SK-N-SH (cell line): ENCODE measurements at regions not wholly inside any gene's neighbourhood (a gene's known extent, or its start where the extent isn't known, plus 50 kb on each side); places are given as distances from the start of the nearest gene placed in this dataset.

Source experiments
- CTCF ChIA-PET: fragments of 300-600, 350-600 bp; formaldehyde crosslinking; extraction: SDS; loops from one replicate; lab custom pipeline; 2021; lab: Yijun Ruan, JAX
- POLR2A ChIA-PET: fragments of 350-600 bp; sonication (Branson Sonifier 250); formaldehyde crosslinking; extraction: SDS; loops from one replicate; lab custom pipeline; 2020; ENCODE audit warnings: antibody characterized with exemption, inconsistent platforms; lab: Yijun Ruan, JAX
- DNase-seq: peaks from one replicate; pipeline ENCODE4 v3.0.0; 2012
- H2AFZ ChIP-seq: fragments of 200-600 bp; sonication (generic); 2 replicates; pipeline ENCODE4 v1.8.1; 2016; ENCODE audit warnings: antibody characterized with exemption, mild to moderate bottlenecking, low read depth
- H3F3A ChIP-seq: fragments of 200-600 bp; sonication (generic); replicated peaks from 2 replicates; pipeline ENCODE3; 2016; ENCODE audit warnings: antibody characterized with exemption, mild to moderate bottlenecking; ENCODE audit not compliant: insufficient read depth
- H3K27ac ChIP-seq, 2 experiments: fragments of 200-500 bp in 1 of 2; fragments of 200-600 bp in 1 of 2; sonication (Bioruptor generic) in 1 of 2; sonication (generic), shearing (Covaris generic) in 1 of 2; 2 replicates each; pipeline versions ENCODE4 v1.5.1 to v1.6.1; 2014 to 2016; ENCODE audit warnings: low read depth in 2 of 2, inconsistent platforms in 1 of 2, low read length in 1 of 2, mild to moderate bottlenecking in 1 of 2, mixed read lengths in 1 of 2
- H3K27me3 ChIP-seq: fragments of 200-600 bp; sonication (generic), shearing (Covaris generic); 2 replicates; pipeline ENCODE4 v1.6.1; 2016; ENCODE audit warnings: mixed run types; ENCODE audit not compliant: insufficient read depth
- H3K36me3 ChIP-seq, 2 experiments: fragments of 200-500 bp in 1 of 2; fragments of 200-600 bp in 1 of 2; sonication (Bioruptor generic) in 1 of 2; sonication (generic) in 1 of 2; replicated peaks in 1 of 2; 2 replicates each; pipeline versions ENCODE3 to v1.5.1; 2014 to 2016; ENCODE audit warnings: low read length in 1 of 2, mild to moderate bottlenecking in 1 of 2; ENCODE audit not compliant: insufficient read depth in 2 of 2, control insufficient read depth in 1 of 2
- H3K4me1 ChIP-seq, 2 experiments: fragments of 200-500 bp in 1 of 2; fragments of 200-600 bp in 1 of 2; sonication (Bioruptor generic) in 1 of 2; sonication (generic), shearing (Covaris generic) in 1 of 2; 2 replicates each; pipeline versions ENCODE4 v1.5.1 to v1.6.1; 2014 to 2016; ENCODE audit warnings: low read depth in 1 of 2, low read length in 1 of 2, mixed run types in 1 of 2; ENCODE audit not compliant: insufficient read depth in 2 of 2, control insufficient read depth in 1 of 2
- H3K4me2 ChIP-seq: fragments of 200-600 bp; sonication (generic), shearing (Covaris generic); 2 replicates; pipeline ENCODE4 v1.6.1; 2017; ENCODE audit warnings: mixed run types
- H3K4me3 ChIP-seq, 2 experiments: fragments of 200-500 bp in 1 of 2; fragments of 200-600 bp in 1 of 2; sonication (Bioruptor generic) in 1 of 2; sonication (generic), shearing (Covaris generic) in 1 of 2; 2 replicates each; pipeline versions ENCODE4 v1.5.1 to v1.8.1; 2014 to 2016; ENCODE audit warnings: low read depth in 2 of 2, inconsistent platforms in 1 of 2, low read length in 1 of 2, mild to moderate bottlenecking in 1 of 2, mixed read lengths in 1 of 2, moderate library complexity in 1 of 2
- H3K79me2 ChIP-seq: fragments of 200-600 bp; sonication (generic); 2 replicates; pipeline ENCODE4 v1.8.1; 2017; ENCODE audit warnings: mild to moderate bottlenecking; ENCODE audit not compliant: insufficient read depth
- H3K9ac ChIP-seq: fragments of 200-600 bp; sonication (generic); 2 replicates; pipeline ENCODE4 v1.6.1; 2017; ENCODE audit warnings: mixed run types
- H3K9me2 ChIP-seq: fragments of 200-600 bp; sonication (generic); 2 replicates; pipeline ENCODE4 v1.6.1; 2017; ENCODE audit warnings: mixed run types
- H3K9me3 ChIP-seq: fragments of 200-600 bp; sonication (generic); 2 replicates; pipeline ENCODE4 v1.6.1; 2017; ENCODE audit warnings: mixed run types, mild to moderate bottlenecking, moderate library complexity
- H4K20me1 ChIP-seq: fragments of 200-600 bp; sonication (generic); 2 replicates; pipeline ENCODE4 v1.6.1; 2017; ENCODE audit warnings: mild to moderate bottlenecking, mixed run types; ENCODE audit not compliant: insufficient read depth
- CHD2 ChIP-seq: fragments of 150-350 bp; IDR thresholded peaks from 2 replicates; pipeline ENCODE4 v1.6.1; 2018; ENCODE audit warnings: low read length; ENCODE audit not compliant: partially characterized antibody
- EP300 ChIP-seq, 2 experiments: IDR thresholded peaks; 2 replicates each; pipeline versions ENCODE4 v1.4.0 to v1.6.1; 2012; ENCODE audit warnings: borderline replicate concordance in 1 of 2, low read depth in 1 of 2, low read length in 1 of 2
- EZH2phosphoT487 ChIP-seq: fragments of 200-600 bp; sonication (generic); IDR thresholded peaks from 2 replicates; pipeline ENCODE4 v1.6.1; 2017; ENCODE audit warnings: low read depth, mixed run types, mild to moderate bottlenecking, antibody characterized with exemption, moderate library complexity, borderline replicate concordance
- GATA2 ChIP-seq: sonication (generic); formaldehyde crosslinking; IDR thresholded peaks from 2 replicates; pipeline ENCODE4 v1.5.0; 2020; ENCODE audit warnings: mild to moderate bottlenecking, missing genetic modification reagents
- MAX ChIP-seq: IDR thresholded peaks from 2 replicates; pipeline ENCODE4 v1.4.0; 2012; ENCODE audit warnings: low read depth
- MEF2A ChIP-seq: IDR thresholded peaks from 2 replicates; pipeline ENCODE4 v1.4.0; 2012; ENCODE audit warnings: low read depth, borderline replicate concordance
- MXI1 ChIP-seq: IDR thresholded peaks from 2 replicates; pipeline ENCODE4 v1.6.1; 2012; ENCODE audit warnings: mild to moderate bottlenecking, low read depth, low read length, improper control_type of control experiment
- NFIC ChIP-seq: IDR thresholded peaks from 2 replicates; pipeline ENCODE4 v1.4.0; 2012; ENCODE audit warnings: borderline replicate concordance
- RAD21 ChIP-seq: IDR thresholded peaks from 2 replicates; pipeline ENCODE4 v1.6.1; 2012; ENCODE audit warnings: mild to moderate bottlenecking, low read length
- REST ChIP-seq: IDR thresholded peaks from 2 replicates; pipeline ENCODE4 v1.6.1; 2012; ENCODE audit warnings: mild to moderate bottlenecking, low read depth, low read length, moderate library complexity
- RXRA ChIP-seq: IDR thresholded peaks from 2 replicates; pipeline ENCODE4 v1.4.0; 2012; ENCODE audit warnings: low read depth, mild to moderate bottlenecking, borderline replicate concordance
- TCF12 ChIP-seq: IDR thresholded peaks from 2 replicates; pipeline ENCODE4 v1.4.0; 2012
- TEAD4 ChIP-seq: IDR thresholded peaks from 2 replicates; pipeline ENCODE4 v1.4.0; 2012; ENCODE audit warnings: mild to moderate bottlenecking, borderline replicate concordance; ENCODE audit not compliant: insufficient read depth
- USF1 ChIP-seq: IDR thresholded peaks from 2 replicates; pipeline ENCODE4 v1.4.0; 2012; ENCODE audit warnings: low read depth, borderline replicate concordance
- WGBS: methylation state at CpG from one replicate; pipeline ENCODE4 v1.1.6; 2017; ENCODE audit warnings: low lambda C conversion rate; 5-methylcytosine and 5-hydroxymethylcytosine counted together
- TF ChIP-seq, protein P1 (sequence below): fragments of 200-600 bp; sonication (generic); IDR thresholded peaks from 2 replicates; pipeline ENCODE4 v1.6.1; 2017; ENCODE audit warnings: antibody characterized with exemption, mild to moderate bottlenecking, moderate library complexity
- TF ChIP-seq, protein P2 (sequence below): fragments of 150-350 bp; IDR thresholded peaks from 2 replicates; pipeline ENCODE4 v1.6.1; 2016; ENCODE audit warnings: mild to moderate bottlenecking, low read depth, low read length
- TF ChIP-seq, protein P3 (sequence below): IDR thresholded peaks from 2 replicates; pipeline ENCODE4; 2012

DNA sequence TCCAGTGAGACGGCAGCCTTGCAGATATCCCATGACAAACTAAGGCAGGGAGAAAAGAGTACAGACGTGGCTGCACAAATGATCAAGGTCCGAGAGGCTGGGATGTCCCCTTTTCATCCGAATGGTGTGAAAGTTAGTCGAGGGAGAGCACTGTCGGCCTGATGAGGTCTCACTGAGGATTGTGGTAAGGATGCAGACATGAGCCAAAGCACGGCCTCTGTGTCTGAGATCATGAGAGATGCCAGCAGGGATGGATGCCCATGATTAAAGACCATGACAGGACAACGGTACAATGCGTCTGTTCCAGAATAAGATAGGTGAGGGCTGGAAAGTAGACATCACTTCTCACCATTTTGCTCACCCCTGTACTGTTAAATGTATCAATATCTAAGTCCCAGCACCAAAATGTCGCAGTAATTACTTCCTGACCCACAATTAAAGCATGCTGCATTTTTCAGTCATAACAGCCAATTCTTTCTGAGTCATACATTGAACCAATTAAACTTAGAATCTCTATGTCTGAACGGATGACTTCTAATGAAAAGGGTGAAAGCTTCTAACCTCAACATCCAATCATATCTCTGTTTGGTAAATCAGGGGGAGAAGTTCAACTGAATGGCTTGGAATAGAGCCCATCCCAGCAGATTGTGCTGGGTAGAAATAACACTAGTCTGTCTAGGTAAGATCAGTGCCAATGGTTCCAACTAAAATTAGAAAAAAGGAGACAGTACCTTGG, 249.6 kb upstream of the SOX5 start (continued):
- TF ChIP-seq, protein P1, sequence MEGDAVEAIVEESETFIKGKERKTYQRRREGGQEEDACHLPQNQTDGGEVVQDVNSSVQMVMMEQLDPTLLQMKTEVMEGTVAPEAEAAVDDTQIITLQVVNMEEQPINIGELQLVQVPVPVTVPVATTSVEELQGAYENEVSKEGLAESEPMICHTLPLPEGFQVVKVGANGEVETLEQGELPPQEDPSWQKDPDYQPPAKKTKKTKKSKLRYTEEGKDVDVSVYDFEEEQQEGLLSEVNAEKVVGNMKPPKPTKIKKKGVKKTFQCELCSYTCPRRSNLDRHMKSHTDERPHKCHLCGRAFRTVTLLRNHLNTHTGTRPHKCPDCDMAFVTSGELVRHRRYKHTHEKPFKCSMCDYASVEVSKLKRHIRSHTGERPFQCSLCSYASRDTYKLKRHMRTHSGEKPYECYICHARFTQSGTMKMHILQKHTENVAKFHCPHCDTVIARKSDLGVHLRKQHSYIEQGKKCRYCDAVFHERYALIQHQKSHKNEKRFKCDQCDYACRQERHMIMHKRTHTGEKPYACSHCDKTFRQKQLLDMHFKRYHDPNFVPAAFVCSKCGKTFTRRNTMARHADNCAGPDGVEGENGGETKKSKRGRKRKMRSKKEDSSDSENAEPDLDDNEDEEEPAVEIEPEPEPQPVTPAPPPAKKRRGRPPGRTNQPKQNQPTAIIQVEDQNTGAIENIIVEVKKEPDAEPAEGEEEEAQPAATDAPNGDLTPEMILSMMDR: no peak
- TF ChIP-seq GATA2: no peak

DNA sequence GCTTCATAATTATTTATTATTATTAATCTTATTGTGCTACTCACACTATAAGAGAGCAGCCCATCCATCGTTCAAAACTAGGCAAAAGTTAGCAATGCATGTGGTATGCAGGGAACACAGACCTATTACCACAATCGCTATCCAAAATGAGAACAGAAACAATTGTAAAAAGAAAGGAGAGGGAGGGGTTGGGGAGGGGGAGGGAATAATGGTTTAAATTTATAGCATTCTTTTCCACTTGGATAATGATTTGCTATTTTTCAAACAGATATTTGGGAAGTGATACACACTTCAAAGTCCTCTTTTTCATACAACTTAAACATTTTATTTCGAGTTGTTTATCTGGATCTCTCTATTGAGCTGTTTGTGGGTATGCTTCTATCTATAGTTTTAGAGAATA, 248.6 kb upstream of the SOX5 start:
- H3F3A ChIP-seq: no peaks in the 10 kb centered on the region
- H3K27ac ChIP-seq: no peak overlapping the region
- H3K4me3 ChIP-seq: no peak overlapping the region
- no peak for DNase-seq
- no peak overlapping the region for H2AFZ ChIP-seq
- no peaks in the 10 kb centered on the region for H4K20me1 ChIP-seq
- H3K4me2 ChIP-seq: no peak overlapping the region
- H3K9me2 ChIP-seq: no peaks in the 10 kb centered on the region
- no peak for TF ChIP-seq MEF2A
- no peak for TF ChIP-seq CHD2
- no peak for TF ChIP-seq TCF12
- no peak for TF ChIP-seq MAX
- no peak for TF ChIP-seq TEAD4
- TF ChIP-seq RXRA: no peak
- TF ChIP-seq RAD21: no peak
- TF ChIP-seq EP300 (IDR thresholded peaks at IDR 0.05; ENCODE audit: borderline replicate concordance in 1 of 2, low read depth in 1 of 2, low read length in 1 of 2): no peak
- TF ChIP-seq, protein P2, sequence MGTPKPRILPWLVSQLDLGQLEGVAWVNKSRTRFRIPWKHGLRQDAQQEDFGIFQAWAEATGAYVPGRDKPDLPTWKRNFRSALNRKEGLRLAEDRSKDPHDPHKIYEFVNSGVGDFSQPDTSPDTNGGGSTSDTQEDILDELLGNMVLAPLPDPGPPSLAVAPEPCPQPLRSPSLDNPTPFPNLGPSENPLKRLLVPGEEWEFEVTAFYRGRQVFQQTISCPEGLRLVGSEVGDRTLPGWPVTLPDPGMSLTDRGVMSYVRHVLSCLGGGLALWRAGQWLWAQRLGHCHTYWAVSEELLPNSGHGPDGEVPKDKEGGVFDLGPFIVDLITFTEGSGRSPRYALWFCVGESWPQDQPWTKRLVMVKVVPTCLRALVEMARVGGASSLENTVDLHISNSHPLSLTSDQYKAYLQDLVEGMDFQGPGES: no peak
- TF ChIP-seq, protein P3, sequence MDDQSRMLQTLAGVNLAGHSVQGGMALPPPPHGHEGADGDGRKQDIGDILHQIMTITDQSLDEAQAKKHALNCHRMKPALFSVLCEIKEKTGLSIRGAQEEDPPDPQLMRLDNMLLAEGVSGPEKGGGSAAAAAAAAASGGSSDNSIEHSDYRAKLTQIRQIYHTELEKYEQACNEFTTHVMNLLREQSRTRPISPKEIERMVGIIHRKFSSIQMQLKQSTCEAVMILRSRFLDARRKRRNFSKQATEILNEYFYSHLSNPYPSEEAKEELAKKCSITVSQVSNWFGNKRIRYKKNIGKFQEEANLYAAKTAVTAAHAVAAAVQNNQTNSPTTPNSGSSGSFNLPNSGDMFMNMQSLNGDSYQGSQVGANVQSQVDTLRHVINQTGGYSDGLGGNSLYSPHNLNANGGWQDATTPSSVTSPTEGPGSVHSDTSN: no peak
- TF ChIP-seq MXI1: no peak
- TF ChIP-seq REST: no peak
- no peak for TF ChIP-seq USF1
- no peak for TF ChIP-seq NFIC
- no peak for TF ChIP-seq EZH2phosphoT487
- H3K4me1 ChIP-seq: no peaks in the 10 kb centered on the region; a peak in 1 of 4 replicates
- no peaks in the 10 kb centered on the region for H3K27me3 ChIP-seq
- no peaks in the 10 kb centered on the region for H3K9me3 ChIP-seq
- H3K79me2 ChIP-seq: no peaks in the 10 kb centered on the region
- POLR2A ChIA-PET: no interaction called here
- CTCF ChIA-PET: interaction anchor here (0.7 kb wide), 1 partner anchor 27 kb away, joined by 3 read pairs; no protein-coding TSS in a partner anchor
- H3K36me3 ChIP-seq: no peaks in the 10 kb centered on the region
- H3K9ac ChIP-seq: no peak overlapping the region
- WGBS: 52% methylated on average over 3 of the region's 3 CpGs
